ENCODE measurements at regions not wholly inside any gene's neighbourhood (a gene's known extent, or its start where the extent isn't known, plus 50 kb on each side); places are given as distances from the start of the nearest gene placed in this dataset.

- no peaks in the 10 kb centered on the region for H3K27me3 ChIP-seq
- WGBS, 2 donors (ENCODE audit: low coverage in 1 of 2): 50 to 78% methylated on average over 1 of the region's 1 CpG
- no peaks in the 10 kb centered on the region for H3K36me3 ChIP-seq
- H3K4me1 ChIP-seq: no peaks in the 10 kb centered on the region
- no peak for ATAC-seq
- H3K9me3 ChIP-seq: peaks cover 0 to 5% (median 1%) of the 10 kb centered on the region in 3 donors
- TF ChIP-seq POLR2A (IDR thresholded peaks at IDR 0.05) (no peak), EP300 (IDR thresholded peaks at IDR 0.05) (no peak), POLR2AphosphoS5 (IDR thresholded peaks at IDR 0.05) (no peak)
- TF ChIP-seq, protein P1, sequence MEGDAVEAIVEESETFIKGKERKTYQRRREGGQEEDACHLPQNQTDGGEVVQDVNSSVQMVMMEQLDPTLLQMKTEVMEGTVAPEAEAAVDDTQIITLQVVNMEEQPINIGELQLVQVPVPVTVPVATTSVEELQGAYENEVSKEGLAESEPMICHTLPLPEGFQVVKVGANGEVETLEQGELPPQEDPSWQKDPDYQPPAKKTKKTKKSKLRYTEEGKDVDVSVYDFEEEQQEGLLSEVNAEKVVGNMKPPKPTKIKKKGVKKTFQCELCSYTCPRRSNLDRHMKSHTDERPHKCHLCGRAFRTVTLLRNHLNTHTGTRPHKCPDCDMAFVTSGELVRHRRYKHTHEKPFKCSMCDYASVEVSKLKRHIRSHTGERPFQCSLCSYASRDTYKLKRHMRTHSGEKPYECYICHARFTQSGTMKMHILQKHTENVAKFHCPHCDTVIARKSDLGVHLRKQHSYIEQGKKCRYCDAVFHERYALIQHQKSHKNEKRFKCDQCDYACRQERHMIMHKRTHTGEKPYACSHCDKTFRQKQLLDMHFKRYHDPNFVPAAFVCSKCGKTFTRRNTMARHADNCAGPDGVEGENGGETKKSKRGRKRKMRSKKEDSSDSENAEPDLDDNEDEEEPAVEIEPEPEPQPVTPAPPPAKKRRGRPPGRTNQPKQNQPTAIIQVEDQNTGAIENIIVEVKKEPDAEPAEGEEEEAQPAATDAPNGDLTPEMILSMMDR (IDR thresholded peaks at IDR 0.05): no peak
- H3K27ac ChIP-seq: no peak overlapping the region
- no peak overlapping the region for H3K4me3 ChIP-seq
Measured at GRCh38 chr4:144402999-144403398, 243.0 kb upstream of the HHIP start.

- no peak overlapping the region for H3K27ac ChIP-seq
- ATAC-seq: no peak
- no peak overlapping the region for H3K4me3 ChIP-seq
- TF ChIP-seq, protein P1 (IDR thresholded peaks at IDR 0.05): no peak
- TF ChIP-seq EP300 (IDR thresholded peaks at IDR 0.05) (no peak), POLR2A (IDR thresholded peaks at IDR 0.05) (no peak), POLR2AphosphoS5 (IDR thresholded peaks at IDR 0.05) (no peak)
- 44% methylated on average over 1 of the region's 1 CpG; no CpG with 5 or more reads in 1 of the 2 donors for WGBS, 2 donors (ENCODE audit: low coverage in 1 of 2)
- peaks cover 0 to 2% (median under 1%) of the 10 kb centered on the region in 3 donors for H3K9me3 ChIP-seq
- no peaks in the 10 kb centered on the region for H3K4me1 ChIP-seq
- H3K36me3 ChIP-seq: no peaks in the 10 kb centered on the region
- no peaks in the 10 kb centered on the region for H3K27me3 ChIP-seq
Measured at GRCh38 chr4:144403893-144404292, 242.1 kb upstream of the HHIP start.

DNA sequence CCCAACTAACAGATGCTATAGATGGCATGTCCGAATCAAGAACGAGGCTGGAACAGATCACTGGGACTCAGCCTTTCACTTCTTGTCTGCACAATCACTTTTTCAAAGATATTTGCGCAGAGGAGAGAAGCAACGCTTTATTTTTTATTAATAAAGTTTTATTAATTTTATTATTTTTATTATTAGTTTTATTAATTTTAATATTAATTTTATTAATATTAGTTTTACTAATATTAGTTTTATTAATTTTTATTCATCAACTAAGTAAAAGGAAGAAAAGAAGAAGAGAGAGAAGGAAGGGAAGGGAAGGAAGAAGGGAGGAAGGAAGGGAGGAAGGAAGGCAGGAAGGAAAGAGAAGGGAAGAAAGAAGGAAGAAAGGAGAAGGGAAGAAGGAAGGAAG, 236.4 kb upstream of the HHIP start:
- H3K36me3 ChIP-seq: no peaks in the 10 kb centered on the region
- 79 to 84% methylated on average over 4 of the region's 4 CpGs for WGBS, 2 donors (ENCODE audit: low coverage in 1 of 2)
- TF ChIP-seq POLR2AphosphoS5 (IDR thresholded peaks at IDR 0.05) (no peak), POLR2A (IDR thresholded peaks at IDR 0.05) (no peak), EP300 (IDR thresholded peaks at IDR 0.05) (no peak)
- TF ChIP-seq, protein P1 (IDR thresholded peaks at IDR 0.05): no peak
- H3K27ac ChIP-seq: no peak overlapping the region
- H3K9me3 ChIP-seq: no peaks in the 10 kb centered on the region
- H3K27me3 ChIP-seq: no peaks in the 10 kb centered on the region
- H3K4me3 ChIP-seq: no peak overlapping the region
- no peak for ATAC-seq
- no peaks in the 10 kb centered on the region for H3K4me1 ChIP-seq

DNA sequence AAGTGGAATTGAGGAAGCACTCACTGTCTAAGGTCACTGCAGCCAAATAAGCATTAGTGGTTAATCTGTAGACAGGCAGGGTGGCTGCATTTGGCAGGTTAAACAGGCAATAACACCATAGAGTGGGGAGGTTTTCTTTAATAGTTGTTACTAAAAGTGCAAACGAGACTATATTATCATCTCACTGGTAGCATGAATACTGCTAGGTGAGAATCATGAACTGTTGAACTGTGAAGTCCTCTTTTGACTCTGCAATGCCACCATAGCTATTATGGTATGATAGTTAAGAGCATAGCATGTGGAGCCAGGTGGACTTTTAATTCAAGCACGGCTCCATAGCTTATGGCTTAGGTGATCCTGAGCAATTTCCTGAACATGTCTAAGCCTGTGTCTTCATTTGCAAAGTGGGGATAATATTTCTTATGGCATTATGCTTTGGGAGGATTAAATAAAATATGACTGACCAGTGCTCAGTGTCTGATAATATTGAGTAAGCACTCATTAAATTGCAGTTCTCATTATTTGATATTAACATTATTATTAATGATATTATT, 235.6 kb upstream of the HHIP start:
- Histone ChIP-seq H3K4me3 (no peak overlapping the region), H3K4me1 (no peaks in the 10 kb centered on the region), H3K27ac (no peak overlapping the region), H3K9me3 (no peaks in the 10 kb centered on the region), H3K36me3 (no peaks in the 10 kb centered on the region), H3K27me3 (no peaks in the 10 kb centered on the region)
- TF ChIP-seq POLR2AphosphoS5 (IDR thresholded peaks at IDR 0.05) (no peak), EP300 (IDR thresholded peaks at IDR 0.05) (no peak), POLR2A (IDR thresholded peaks at IDR 0.05) (no peak)
- TF ChIP-seq, protein P1 (IDR thresholded peaks at IDR 0.05): no peak
- ATAC-seq: no peak
- WGBS, 2 donors (ENCODE audit: low coverage in 1 of 2): 79 to 80% methylated on average over 2 of the region's 2 CpGs

- H3K27me3 ChIP-seq: no peaks in the 10 kb centered on the region
- ATAC-seq: no peak
- H3K9me3 ChIP-seq: no peaks in the 10 kb centered on the region
- H3K27ac ChIP-seq: no peak overlapping the region
- WGBS, 2 donors (ENCODE audit: low coverage in 1 of 2): 17 to 45% methylated on average over 1 of the region's 1 CpG
- no peaks in the 10 kb centered on the region for H3K4me1 ChIP-seq
- H3K4me3 ChIP-seq: no peak overlapping the region
- TF ChIP-seq POLR2AphosphoS5 (IDR thresholded peaks at IDR 0.05): no peak
- TF ChIP-seq EP300 (IDR thresholded peaks at IDR 0.05): no peak
- TF ChIP-seq, protein P1 (IDR thresholded peaks at IDR 0.05): no peak
- no peak for TF ChIP-seq POLR2A (IDR thresholded peaks at IDR 0.05)
- H3K36me3 ChIP-seq: no peaks in the 10 kb centered on the region
Measured at GRCh38 chr4:144411119-144411518, 234.8 kb upstream of the HHIP start.
